GM19372 (cell line): ENCODE measurements at regions not wholly inside any gene's neighbourhood (a gene's known extent, or its start where the extent isn't known, plus 50 kb on each side); places are given as distances from the start of the nearest gene placed in this dataset.

Source experiments
- ATAC-seq: cut with Tn5 transposase; IDR thresholded peaks from one replicate; pipeline ENCODE4 v1.9.1; 2021; ENCODE audit warnings: mild to moderate bottlenecking, low read depth, moderate library complexity; ENCODE audit not compliant: unreplicated experiment

DNA sequence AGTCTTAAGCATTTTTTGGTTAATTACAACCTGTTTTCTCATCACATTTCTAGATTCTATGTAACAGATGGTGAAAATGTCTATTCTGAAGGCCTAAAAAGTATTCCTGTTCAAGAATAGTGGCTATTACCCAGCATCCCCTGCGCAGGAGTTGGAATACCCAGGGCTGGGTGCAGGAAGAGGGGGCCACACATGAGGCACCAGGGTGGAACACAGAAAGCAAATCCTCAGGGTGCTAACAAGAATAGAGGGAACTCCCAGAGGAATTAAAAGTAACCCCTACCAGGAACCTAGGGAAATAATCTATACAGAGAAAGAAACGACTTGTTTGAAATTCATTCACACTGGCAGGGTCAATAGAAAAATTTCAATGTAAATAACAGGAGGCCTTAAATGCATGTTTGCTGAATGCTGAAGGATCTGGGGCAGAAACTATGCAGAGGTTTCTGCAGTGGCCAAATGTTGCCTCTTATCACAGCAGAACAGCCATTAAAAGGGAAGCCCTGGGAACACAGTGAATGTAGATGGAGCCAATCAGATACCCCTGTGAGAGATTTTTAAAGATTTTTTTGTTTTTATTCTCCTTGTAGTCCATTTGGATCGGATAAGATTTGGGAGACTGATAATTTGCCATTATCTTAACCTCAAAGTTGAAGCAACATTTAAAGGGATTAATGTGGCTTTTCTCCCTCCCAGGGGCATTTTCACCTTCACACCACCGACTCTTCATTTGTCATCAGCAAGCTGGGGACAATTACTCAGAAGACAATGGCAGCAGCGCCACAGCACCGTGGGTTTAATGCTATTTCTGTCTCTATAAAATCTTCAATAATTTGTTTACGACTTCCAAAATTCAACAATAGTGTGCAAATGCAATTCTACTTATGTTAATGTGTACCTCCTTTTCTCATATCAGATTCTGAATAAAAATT is 196.0 kb upstream of the PSMD7 start:
- no peak for ATAC-seq

DNA sequence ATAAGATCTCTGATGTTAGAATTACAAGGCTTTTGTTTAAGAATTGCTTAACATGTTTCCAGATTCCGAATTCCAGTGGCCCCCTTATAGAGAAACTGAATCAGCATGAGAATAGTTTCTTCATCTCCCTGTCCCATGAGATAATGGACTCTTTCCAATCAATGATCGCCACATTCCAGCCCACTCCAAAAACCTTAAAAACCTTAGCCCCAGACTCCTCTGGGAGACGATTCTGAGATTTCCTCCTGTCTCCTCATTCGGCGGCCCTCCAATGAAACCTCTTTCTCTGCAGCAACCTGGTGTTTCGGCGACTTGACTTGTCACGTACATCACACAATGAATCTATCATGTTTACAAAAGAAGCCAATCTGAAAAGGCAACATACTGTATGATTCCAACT is 197.1 kb upstream of the PSMD7 start:
- ATAC-seq, result no peak

DNA sequence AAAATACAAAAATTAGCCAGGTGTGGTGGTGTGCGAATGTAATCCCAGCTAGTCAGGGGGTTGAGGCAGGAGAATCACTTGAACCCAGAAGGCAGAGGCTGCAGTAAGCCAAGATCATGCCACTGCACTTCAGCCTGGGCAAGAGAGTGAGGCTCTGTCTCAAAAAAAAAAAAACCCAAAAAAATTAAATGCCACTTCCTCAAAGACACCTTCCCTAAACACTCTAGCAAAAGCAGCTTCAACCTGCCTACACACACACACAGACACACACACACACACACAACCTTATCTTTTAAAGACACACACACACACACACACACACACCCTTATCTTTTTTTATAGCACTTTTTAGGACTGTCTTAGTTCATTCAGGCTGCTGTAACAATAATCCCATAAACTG is 201.7 kb upstream of the PSMD7 start:
- ATAC-seq, result no peak

DNA sequence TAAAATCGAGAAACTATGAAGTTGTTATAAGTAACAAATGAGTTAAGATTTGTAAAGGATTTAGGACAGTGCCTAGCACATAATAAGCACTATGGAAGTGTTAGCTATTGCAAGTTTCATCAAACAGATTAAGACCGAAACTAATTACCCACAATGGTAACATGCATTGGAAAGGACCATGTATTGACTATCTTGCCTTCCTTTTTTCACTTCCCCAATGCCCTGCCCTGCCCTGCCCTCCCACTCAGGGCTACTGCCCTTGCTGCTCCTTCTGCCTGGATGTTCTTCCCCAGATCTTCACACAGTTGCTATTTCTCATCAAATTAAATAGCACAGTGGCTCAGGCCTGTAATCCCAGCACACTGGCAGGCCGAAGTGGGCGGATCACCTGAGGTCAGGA is 202.1 kb upstream of the PSMD7 start:
- ATAC-seq, result no peak

DNA sequence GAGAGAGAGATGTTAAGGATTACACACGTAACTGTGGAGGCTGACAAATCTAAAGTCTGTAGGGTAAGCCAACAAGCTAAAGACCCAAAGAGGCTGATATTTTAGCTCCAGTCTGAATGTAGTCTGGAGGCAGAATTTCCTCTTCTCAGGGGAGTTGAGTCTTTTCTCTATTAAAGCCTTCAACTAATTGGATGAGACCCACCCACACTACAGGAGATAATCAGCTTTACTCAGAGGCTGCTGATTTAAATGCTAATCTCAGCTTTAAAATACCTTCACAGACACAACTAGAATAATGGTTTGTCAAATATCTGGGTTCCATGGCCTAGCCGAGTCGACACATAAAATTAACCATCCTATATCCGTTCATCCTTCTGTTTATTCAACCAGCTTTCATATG is 204.3 kb upstream of the PSMD7 start:
- ATAC-seq, result no peak

DNA sequence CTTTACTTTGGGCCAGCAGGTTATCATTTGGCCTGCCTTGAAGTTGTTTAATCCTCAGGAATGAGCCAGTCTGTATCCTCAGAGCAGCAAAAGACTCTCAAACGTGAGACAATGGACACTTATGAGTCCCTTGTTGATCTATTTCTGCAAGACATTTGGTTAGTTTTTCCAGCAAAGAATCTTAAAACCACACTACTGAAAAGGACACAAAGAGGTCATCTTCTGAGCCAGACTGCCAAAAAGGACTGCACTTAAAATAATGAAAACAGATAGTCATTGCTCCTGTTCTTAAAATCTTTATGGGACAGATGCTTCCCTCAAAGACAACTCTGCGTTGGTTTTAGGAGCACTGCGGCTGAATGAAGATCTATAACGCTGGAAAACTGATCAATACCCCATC is 205.7 kb upstream of the PSMD7 start:
- no peak for ATAC-seq

DNA sequence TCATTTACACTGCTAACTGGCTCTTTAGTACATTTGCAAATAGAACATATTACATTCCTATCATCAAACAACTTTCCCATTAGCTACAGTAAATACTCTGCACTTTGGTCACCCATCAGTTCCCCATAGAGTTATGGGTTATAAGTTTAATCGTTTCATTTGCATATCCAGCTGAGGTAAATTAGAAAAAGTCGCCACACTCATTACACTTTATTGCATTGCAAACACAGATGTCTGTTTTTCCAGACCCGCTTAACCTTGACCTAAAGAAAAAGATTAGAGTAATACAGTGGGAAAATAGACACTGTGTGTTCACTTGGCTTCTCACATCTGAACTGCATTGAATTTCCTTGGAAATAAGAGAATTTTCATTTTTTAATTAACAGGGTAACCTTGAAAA is 213.1 kb upstream of the PSMD7 start:
- no peak for ATAC-seq

DNA sequence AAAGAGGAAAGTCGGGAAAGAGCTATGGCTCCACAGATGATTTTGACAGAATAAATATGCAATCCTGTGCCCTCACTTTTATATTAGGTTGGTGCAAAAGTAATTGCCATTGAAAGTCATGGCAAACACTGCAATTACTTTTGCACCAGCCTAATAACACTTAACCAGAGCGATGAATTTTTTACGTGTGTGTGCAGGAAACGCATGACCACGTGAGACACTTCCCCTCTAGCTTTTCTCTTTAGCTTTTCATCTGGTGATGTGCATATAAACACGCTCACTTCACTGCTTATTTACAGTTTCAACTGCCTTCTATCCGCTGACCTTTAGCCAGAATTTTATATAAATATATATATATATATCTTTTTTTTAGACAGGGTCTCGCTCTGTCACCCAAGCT is 216.3 kb upstream of the PSMD7 start:
- no peak for ATAC-seq

DNA sequence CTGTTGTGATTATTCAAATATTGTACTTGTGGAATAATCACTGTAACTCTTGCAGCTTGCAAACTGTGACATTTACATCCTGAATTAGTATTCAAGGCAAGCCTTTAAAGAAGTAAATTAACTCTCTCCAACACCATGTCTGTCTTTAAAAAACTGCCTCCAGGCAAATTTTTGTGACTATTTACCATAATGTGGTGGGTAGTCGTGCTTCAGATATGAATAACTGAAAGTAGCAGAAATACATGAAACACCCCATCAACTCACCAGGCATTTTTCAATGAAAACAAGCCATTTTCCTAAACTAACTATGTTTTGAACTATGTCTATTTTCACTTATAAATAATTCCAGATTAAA is 217.4 kb upstream of the PSMD7 start:
- no peak for ATAC-seq

DNA sequence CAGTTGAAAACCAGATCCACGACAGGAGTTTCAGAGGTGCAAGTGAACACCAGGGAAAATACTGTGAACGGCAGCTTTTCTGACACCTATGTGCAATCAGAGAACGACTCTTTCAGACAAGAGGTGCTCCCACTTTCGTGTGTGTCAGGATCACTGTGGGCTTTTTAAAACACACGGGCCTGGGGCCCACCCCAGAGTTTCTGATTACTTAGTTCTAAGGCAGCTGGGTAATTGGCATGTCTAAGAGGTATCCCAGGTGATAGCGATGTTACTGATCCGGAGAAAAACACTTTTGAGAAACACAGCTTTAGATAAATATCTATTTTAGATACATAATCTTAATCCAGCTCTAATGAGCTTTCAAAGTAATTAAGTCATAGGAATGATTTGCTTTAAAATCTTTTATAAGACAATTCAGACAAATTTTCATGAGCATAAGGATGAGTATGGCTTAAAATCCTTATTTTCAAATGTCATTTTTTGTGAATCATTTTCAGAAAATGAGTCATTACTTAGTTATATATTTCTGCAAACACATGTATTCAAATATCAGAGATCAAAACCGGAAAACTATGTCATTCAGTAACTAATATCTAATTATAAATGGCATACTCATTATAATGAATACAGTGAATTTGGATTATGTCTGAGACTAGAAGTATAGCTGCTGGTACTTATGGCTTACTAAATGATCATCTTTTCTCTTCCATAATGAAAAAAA is 217.9 kb upstream of the PSMD7 start:
- ATAC-seq, result no peak

DNA sequence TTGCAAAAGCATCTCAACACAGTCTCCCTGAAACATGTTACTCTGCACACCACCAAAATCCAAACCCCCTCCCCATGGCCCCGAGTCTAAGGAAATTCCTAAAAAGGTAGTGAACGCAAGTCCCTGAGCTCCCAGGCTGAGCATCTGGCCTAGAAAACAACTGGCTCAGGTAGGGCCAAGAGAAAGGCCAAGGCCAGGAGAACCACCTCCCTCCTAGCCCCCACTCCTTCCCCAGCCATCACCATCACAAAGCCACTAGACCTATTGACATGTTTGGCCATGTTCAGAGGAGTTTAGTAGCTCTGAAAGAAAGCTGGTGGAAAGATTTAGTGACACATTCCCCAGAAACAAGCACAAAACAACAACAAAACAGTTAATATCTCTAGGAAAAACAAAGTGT is 220.0 kb upstream of the PSMD7 start:
- no peak for ATAC-seq

DNA sequence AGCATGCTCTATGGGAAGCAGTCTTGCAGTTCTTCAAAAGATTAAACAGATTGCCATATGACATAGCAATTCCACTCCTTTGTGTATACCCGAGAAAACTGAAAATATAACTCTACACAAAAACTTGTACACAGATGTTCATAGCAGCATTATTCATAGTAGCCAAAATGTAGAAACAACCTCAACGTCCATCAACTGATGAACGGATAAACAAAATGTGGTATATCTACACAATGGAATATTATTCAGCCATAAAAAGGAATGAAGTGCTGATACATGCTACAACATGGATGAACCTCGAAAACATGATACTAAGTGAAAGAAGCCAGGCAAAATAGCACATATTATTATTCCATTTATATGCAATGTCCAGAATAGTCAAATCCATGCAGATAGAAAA is 221.2 kb upstream of the PSMD7 start:
- ATAC-seq, result no peak

DNA sequence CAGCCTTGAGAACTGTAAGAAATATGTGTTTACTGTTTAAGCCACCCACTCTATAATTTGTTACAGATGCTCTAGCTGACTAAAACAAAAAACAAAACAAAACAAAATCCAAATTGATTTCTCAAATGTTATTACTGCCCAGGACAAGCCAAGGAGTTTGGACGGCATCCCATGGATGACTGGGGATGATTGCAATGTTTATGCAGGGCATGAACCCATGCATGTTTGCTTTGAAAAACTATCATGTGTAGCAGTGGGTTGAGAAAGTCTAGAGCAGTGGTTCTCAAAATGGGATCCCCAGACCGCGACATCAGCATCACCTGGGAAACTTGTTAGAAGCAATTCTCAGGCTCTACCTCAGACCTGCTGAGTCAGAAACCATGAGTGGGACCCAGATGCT is 223.2 kb upstream of the PSMD7 start:
- no peak for ATAC-seq

DNA sequence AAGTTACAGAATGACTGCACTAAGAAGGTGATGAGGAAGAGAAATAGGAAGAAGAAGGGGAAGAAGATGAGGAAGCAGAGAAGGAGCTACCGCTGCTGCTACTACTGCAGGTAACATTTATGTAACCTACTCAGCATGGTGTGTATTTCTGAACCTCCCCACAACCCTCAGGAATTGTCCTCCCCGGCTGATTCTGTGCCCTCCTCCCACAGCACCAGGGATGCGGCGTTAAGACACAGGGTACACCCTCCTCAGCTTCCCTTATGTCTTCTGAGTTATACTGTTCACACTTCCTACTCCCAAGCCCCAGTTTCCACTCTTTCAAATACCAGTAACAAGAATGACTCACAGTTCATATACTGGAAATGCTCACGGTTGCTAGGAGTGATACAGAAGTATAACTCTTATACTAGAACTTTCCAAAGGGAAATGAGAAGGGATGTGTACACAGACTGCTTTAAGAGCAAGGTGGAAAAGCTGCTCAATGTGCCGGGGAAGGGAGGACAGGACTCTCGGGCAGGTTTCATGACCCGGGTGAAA is 224.5 kb upstream of the PSMD7 start:
- no peak for ATAC-seq

DNA sequence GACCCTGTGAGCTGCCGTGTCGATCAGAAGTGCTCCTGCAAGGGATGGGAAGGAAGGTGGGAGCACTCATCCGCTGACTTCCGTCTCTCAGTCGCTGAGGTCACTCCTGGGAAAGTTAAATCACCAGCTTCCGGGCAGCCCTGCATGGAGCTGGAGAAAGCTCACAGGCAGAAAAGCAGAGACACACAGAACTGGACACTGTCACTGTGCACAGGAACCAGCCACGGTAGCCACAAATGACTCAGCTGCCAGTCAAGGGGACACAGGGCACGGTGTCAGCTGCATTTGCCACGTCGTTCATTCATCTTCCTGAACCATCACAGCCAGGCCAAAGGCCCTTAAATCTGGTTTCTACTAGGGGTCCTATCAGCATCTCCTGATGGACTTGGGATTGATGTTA is 226.4 kb upstream of the PSMD7 start:
- ATAC-seq, result no peak

DNA sequence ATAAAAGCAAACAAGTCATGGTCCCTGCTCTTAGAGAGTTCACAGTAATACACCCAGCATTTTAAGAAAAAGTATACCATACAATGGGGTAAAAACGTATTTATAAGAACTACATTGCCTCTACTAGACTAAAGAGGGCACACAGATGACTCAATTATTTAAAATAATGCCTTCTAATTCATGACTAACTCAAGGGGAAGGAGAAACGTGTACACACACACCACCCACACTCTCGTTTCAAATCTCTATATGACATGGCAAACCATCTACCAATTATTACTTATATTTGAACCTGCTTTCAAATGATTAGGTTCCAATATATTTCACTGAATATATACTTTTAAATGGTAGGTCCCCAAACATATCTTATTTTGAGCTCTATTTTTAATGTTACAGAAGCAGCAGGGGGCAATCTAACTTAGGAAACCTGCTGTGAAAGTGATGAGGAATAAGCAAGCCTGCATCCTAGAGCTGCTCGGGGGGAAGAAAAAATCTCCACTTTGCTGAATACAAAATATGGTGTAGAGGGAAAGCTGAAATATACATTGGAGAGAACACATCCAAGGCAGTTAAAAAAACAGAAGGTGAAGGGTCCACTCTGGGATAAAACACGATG is 232.4 kb upstream of the PSMD7 start:
- no peak for ATAC-seq

DNA sequence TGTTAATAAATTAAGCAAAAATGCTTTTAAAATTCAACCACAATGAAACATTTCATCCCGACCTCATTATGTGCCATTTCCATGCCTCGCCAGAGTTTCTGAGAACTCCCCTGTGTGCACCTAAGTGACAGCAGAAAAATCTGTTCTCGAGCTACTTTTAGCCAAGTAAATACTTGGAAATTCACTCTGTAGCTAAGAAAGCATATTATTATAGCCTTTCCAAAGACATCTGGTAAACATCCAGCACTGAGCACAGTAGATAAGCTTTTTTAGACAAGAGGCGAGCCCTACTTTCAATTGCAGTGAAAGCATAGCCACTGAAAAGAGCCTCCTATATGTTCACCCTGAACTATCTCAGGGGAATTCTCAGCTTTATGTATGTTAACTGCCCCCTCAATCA is 242.8 kb upstream of the PSMD7 start:
- ATAC-seq, result no peak

DNA sequence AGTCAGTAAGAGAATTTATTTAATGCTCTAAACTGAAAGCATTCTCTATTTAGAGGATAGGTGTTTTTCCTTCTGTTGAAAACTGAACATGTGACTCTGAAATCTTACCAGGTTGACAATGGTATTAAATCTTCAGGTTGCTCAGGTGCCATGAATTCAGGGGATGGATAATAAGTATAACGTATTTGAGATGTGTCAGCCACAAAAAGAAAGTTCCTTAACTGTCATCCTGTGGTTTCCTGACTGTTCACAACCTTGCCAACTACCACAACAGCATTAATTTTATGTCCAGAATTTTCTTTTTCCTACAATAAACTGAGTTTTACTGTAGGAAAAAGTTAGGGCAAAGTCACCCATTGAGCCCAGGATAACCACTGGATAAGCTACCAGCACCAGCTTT is 243.3 kb upstream of the PSMD7 start:
- ATAC-seq, result no peak

DNA sequence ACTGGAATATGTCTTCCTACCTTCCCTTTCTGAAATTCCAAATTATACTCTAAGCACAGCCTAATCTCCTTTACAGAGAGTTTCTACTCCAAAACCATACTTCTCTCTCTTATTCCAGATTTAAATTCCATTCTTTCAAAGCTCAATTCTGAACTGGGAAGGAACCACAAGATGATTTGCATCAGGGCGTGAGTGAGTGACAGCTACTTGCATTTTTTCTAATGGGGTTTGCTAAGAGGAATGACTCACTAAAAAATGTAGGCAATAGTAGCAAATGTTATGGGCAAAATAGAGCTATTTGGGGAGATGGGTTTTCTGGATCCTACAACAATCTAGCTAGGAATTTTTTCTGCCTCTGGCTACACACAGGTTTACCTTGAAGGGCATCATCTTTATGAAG is 244.6 kb upstream of the PSMD7 start:
- ATAC-seq, result no peak

DNA sequence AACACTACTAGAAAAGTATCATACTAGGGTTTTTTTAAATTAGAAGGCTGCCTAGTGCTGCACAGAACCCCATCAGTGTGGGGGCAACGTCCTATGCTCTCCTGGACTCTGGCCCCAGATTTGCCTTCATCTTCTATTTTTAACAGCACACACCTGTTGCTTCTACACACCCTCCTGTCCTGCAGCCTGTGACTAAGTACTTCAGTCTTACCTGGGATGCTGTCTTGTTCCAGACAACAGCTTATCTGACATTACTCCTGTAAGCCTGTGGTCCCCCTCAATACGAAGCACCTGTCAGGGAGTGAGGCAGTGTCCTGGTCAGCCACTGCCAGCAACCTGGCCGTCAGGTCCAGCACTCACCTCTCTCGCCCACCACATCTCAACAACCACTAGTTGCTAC is 247.6 kb upstream of the PSMD7 start:
- no peak for ATAC-seq

DNA sequence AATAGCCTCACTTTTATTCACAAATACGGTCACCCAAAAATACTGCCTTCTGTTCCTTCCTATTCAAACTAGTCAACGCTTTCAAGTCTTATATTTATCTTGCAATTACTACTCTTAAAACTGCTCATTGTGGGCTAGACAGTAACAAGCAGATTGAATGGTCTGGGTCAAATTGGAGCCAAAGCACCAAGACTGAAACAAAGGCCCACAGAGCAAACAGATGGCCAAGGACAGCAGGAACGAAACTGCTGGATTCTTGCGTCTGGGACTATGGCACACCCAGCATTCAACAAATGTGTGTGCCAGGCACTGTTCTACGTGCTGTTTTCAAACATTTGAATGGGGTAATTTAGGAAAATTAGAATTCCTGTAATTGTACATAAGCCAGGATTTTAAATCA is 250.1 kb upstream of the PSMD7 start:
- no peak for ATAC-seq
